ENCODE measurements at regions not wholly inside any gene's neighbourhood (a gene's known extent, or its start where the extent isn't known, plus 50 kb on each side); places are given as distances from the start of the nearest gene placed in this dataset.
"Not testable (repeated sequence)": the region's sequence is repeated elsewhere in the genome, so short reads cannot be mapped to it uniquely, and the experiment has no call there.

DNA sequence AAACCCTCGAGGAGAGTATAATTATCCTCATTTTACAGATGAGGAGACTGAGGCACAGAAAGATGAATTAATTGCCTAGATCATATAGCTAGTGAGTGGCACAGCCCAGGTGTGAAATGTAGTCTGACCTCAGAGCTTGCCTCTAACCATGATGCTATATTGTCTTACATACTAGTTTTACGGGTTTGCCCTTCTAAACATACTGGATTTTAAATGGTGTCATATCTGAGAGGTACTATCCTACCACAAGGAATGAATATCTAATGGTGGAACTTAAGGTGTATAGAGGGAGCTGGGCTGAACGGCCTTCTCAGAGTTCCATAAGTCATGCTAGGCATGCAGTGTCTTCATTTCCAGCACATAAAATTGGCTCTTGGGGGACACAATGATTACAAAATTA is 77.9 kb upstream of the EDEM3 start:
- Histone ChIP-seq H2AFZ (ENCODE audit: control insufficient read depth, low read depth, low read length) (no peak overlapping the region), H3K4me1 (ENCODE audit: control insufficient read depth, insufficient read depth, low read length) (peaks cover 4% of the 10 kb centered on the region; the same call in 1 of the 2 replicates), H3K27ac (ENCODE audit: control insufficient read depth, insufficient read depth) (no peak overlapping the region), H3K79me2 (ENCODE audit: control insufficient read depth, insufficient read depth, low read length) (no peaks in the 10 kb centered on the region), H3K9ac (ENCODE audit: control insufficient read depth, insufficient read depth, low read length) (no peak overlapping the region), H3K27me3 (replicated peaks in 1 of 2; ENCODE audit: control insufficient read depth in 2 of 2, insufficient read depth in 2 of 2, low read length in 1 of 2) (no peaks in the 10 kb centered on the region), H3K36me3 (ENCODE audit: control insufficient read depth in 2 of 2, insufficient read depth in 2 of 2, low read length in 1 of 2) (no peaks in the 10 kb centered on the region), H4K20me1 (ENCODE audit: control insufficient read depth, insufficient read depth) (no peaks in the 10 kb centered on the region), H3K9me3 (replicated peaks; ENCODE audit: control insufficient read depth, insufficient read depth, low read length) (no peaks in the 10 kb centered on the region), H3K4me3 (no peak overlapping the region), H3K4me2 (ENCODE audit: control insufficient read depth, insufficient read depth) (no peak overlapping the region)
- BruUV-seq (replicated peaks), result no TSS peak
- POLR2A ChIA-PET, result interaction anchor here (0.6 kb wide), 1 partner anchor 10 kb away, joined by 4 read pairs; no protein-coding TSS in a partner anchor
- RAD21 ChIA-PET (ENCODE audit: unreplicated experiment), result interaction anchor here (0.5 kb wide), 1 partner anchor 140 kb away, joined by 5 read pairs; no protein-coding TSS in a partner anchor
- FAIRE-seq (no peak), ATAC-seq (no peak), DNase-seq (ENCODE audit: low read depth, low spot score) (no peak)
- intact Hi-C loops (cut with micrococcal nuclease; ENCODE audit: unreplicated experiment) (no loop called here), in situ Hi-C loops (cut with MboI) (no loop called here)
- 60% methylated on average over 3 of the region's 3 CpGs for WGBS (ENCODE audit: insufficient coverage, insufficient replicate concordance, low lambda C conversion rate, missing lambda C conversion rate)
- SMC1A ChIA-PET (ENCODE audit: uncharacterized antibody, unreplicated experiment), result interaction anchor here (1.8 kb wide), 1 partner anchor 11 kb away, joined by 5 read pairs; no protein-coding TSS in a partner anchor
- CTCF ChIA-PET, result interaction anchor here (1.3 kb wide), 1 partner anchor 27 kb away, joined by 4 read pairs; no protein-coding TSS in a partner anchor
- no peak for TF ChIP-seq KDM1A (IDR thresholded peaks at IDR 0.05; ENCODE audit: borderline replicate concordance)
- TF ChIP-seq TARDBP (IDR thresholded peaks at IDR 0.05; ENCODE audit: borderline replicate concordance), result no peak
- no peak for TF ChIP-seq BACH1 (IDR thresholded peaks at IDR 0.05; ENCODE audit: borderline replicate concordance)
- no peak for TF ChIP-seq ZSCAN29 (IDR thresholded peaks at IDR 0.05)
- no peak for TF ChIP-seq NFYB (IDR thresholded peaks at IDR 0.05; ENCODE audit: insufficient read depth, low read depth, low read length)
- no peak for TF ChIP-seq ETV6 (conservative IDR thresholded peaks at IDR 0.05 in 1 of 2, IDR thresholded peaks at IDR 0.05 in 1 of 2; ENCODE audit: borderline replicate concordance in 1 of 2, low read depth in 1 of 2)
- no peak for TF ChIP-seq HDAC6 (IDR thresholded peaks at IDR 0.05; ENCODE audit: unreplicated experiment)
- no peak for TF ChIP-seq SIX5 (IDR thresholded peaks at IDR 0.05; ENCODE audit: low read depth, low read length, severe bottlenecking)
- TF ChIP-seq ASH2L (IDR thresholded peaks at IDR 0.05; ENCODE audit: borderline replicate concordance, low read depth), result no peak
- no peak for TF ChIP-seq HDAC2 (IDR thresholded peaks at IDR 0.05)
- no peak for TF ChIP-seq HDGF (IDR thresholded peaks at IDR 0.05)
- TF ChIP-seq CBX3 (IDR thresholded peaks at IDR 0.05; ENCODE audit: borderline replicate concordance, low read depth), result no peak
- TF ChIP-seq SREBF2 (IDR thresholded peaks at IDR 0.05; ENCODE audit: low read length), result no peak
- no peak for TF ChIP-seq CHD4 (IDR thresholded peaks at IDR 0.05)
- no peak for TF ChIP-seq IKZF1 (conservative IDR thresholded peaks at IDR 0.05)
- TF ChIP-seq PAX5 (IDR thresholded peaks at IDR 0.05; ENCODE audit: borderline replicate concordance, low read depth, low read length), result no peak
- TF ChIP-seq, protein P1, sequence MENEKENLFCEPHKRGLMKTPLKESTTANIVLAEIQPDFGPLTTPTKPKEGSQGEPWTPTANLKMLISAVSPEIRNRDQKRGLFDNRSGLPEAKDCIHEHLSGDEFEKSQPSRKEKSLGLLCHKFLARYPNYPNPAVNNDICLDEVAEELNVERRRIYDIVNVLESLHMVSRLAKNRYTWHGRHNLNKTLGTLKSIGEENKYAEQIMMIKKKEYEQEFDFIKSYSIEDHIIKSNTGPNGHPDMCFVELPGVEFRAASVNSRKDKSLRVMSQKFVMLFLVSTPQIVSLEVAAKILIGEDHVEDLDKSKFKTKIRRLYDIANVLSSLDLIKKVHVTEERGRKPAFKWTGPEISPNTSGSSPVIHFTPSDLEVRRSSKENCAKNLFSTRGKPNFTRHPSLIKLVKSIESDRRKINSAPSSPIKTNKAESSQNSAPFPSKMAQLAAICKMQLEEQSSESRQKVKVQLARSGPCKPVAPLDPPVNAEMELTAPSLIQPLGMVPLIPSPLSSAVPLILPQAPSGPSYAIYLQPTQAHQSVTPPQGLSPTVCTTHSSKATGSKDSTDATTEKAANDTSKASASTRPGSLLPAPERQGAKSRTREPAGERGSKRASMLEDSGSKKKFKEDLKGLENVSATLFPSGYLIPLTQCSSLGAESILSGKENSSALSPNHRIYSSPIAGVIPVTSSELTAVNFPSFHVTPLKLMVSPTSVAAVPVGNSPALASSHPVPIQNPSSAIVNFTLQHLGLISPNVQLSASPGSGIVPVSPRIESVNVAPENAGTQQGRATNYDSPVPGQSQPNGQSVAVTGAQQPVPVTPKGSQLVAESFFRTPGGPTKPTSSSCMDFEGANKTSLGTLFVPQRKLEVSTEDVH (IDR thresholded peaks at IDR 0.05; ENCODE audit: low read depth, partially characterized antibody), result no peak
- TF ChIP-seq RAD21 (IDR thresholded peaks at IDR 0.05; ENCODE audit: insufficient read depth, low read depth, low read length), result no peak
- TF ChIP-seq FOXK2 (IDR thresholded peaks at IDR 0.05), result no peak

DNA sequence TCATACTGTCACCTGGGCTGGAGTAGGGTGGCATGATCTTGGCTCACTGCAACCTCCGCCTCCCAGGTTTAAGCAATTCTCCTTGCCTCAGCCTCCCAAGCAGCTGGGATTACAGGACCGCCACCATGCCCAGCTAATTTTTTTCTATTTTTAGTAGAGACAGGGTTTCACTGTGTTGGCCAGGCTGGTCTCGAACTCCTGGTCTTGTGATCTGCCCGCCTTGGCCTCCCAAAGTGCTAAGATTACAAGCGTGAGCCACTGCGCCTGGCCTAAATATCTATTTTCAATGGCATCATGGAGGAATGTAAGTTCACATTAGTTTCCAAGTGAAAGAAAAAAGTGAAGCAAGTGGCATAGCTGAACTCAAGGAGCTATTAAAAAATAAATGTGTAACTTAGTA is 74.8 kb upstream of the EDEM3 start:
- H3K36me3 ChIP-seq (ENCODE audit: control insufficient read depth in 2 of 2, insufficient read depth in 2 of 2, low read length in 1 of 2); FAIRE-seq; SMC1A ChIA-PET (ENCODE audit: uncharacterized antibody, unreplicated experiment); H3K9ac ChIP-seq (ENCODE audit: control insufficient read depth, insufficient read depth, low read length); H3K27ac ChIP-seq (ENCODE audit: control insufficient read depth, insufficient read depth); BruUV-seq (replicated peaks); in situ Hi-C loops (cut with MboI); H3K4me3 ChIP-seq; H3K79me2 ChIP-seq (ENCODE audit: control insufficient read depth, insufficient read depth, low read length); H4K20me1 ChIP-seq (ENCODE audit: control insufficient read depth, insufficient read depth); intact Hi-C loops (cut with micrococcal nuclease; ENCODE audit: unreplicated experiment); H3K9me3 ChIP-seq (replicated peaks; ENCODE audit: control insufficient read depth, insufficient read depth, low read length); H3K4me2 ChIP-seq (ENCODE audit: control insufficient read depth, insufficient read depth); POLR2A ChIA-PET; DNase-seq (ENCODE audit: low read depth, low spot score); H2AFZ ChIP-seq (ENCODE audit: control insufficient read depth, low read depth, low read length); ATAC-seq; H3K27me3 ChIP-seq (replicated peaks in 1 of 2; ENCODE audit: control insufficient read depth in 2 of 2, insufficient read depth in 2 of 2, low read length in 1 of 2): not testable (repeated sequence)
- RAD21 ChIA-PET (ENCODE audit: unreplicated experiment), result interaction anchor here (1.3 kb wide), 1 partner anchor 142 kb away, joined by 3 read pairs; no protein-coding TSS in a partner anchor
- peaks cover 20% of the 10 kb centered on the region for H3K4me1 ChIP-seq (ENCODE audit: control insufficient read depth, insufficient read depth, low read length)
- WGBS (ENCODE audit: insufficient coverage, insufficient replicate concordance, low lambda C conversion rate, missing lambda C conversion rate), result 99% methylated on average over 6 of the region's 6 CpGs
- CTCF ChIA-PET, result interaction anchor here (1.5 to 1.7 kb wide), 2 partner anchors 22 to 143 kb away, joined by 3 to 4 read pairs; no protein-coding TSS in a partner anchor

Data from GM12878 (cell line).